ENCODE measurements at regions not wholly inside any gene's neighbourhood (a gene's known extent, or its start where the extent isn't known, plus 50 kb on each side); places are given as distances from the start of the nearest gene placed in this dataset.
A peak's percentile ranks its signal among the peaks of the same experiment; 100 is the strongest.
"Not testable (repeated sequence)": the region's sequence is repeated elsewhere in the genome, so short reads cannot be mapped to it uniquely, and the experiment has no call there.

DNA sequence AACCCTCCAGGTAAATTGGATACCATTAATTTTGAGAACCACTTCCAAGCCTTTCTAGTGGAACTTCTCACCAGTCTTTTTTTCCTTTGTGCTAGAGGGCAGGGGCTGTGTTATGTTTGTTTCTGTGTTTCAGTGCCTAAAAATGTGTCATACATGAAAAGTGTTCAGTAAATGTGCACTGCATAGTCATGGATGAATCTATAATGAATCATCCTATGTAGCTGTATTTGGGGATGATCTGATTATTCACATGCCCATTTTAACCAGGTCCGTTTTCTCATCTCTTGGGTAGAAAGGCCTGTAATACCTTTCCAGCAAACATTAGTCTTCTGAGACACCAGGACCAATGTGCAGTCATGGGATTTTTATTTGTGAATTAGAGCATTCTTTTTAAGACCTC, 583.0 kb upstream of the GOLIM4 start:
- no peak for TF ChIP-seq ZFX (IDR thresholded peaks at IDR 0.05)
- no peak overlapping the region for H3K27ac ChIP-seq

DNA sequence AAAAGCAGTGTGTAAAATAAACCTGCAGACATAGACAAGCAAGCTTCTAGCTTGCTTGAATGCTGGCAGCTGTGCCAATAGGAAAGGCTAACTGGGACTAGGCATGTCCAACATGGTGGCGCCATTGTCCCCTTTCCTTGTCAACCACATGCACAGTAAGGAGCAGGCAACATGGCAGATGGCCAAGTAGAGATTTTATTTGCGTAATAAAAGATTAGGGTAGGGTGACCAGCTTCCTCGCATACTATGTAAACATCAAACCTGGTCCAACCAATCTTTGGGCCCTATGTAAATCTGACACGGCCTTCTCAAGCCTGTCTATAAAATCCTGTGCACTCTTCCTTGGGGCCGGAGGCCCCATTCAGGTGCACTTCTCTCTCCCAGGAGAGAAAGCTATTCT, 575.4 kb upstream of the GOLIM4 start:
- TF ChIP-seq, protein P1, sequence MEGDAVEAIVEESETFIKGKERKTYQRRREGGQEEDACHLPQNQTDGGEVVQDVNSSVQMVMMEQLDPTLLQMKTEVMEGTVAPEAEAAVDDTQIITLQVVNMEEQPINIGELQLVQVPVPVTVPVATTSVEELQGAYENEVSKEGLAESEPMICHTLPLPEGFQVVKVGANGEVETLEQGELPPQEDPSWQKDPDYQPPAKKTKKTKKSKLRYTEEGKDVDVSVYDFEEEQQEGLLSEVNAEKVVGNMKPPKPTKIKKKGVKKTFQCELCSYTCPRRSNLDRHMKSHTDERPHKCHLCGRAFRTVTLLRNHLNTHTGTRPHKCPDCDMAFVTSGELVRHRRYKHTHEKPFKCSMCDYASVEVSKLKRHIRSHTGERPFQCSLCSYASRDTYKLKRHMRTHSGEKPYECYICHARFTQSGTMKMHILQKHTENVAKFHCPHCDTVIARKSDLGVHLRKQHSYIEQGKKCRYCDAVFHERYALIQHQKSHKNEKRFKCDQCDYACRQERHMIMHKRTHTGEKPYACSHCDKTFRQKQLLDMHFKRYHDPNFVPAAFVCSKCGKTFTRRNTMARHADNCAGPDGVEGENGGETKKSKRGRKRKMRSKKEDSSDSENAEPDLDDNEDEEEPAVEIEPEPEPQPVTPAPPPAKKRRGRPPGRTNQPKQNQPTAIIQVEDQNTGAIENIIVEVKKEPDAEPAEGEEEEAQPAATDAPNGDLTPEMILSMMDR (conservative IDR thresholded peaks at IDR 0.05) = peak; percentile 34
- no peak for TF ChIP-seq ZFX (IDR thresholded peaks at IDR 0.05)

DNA sequence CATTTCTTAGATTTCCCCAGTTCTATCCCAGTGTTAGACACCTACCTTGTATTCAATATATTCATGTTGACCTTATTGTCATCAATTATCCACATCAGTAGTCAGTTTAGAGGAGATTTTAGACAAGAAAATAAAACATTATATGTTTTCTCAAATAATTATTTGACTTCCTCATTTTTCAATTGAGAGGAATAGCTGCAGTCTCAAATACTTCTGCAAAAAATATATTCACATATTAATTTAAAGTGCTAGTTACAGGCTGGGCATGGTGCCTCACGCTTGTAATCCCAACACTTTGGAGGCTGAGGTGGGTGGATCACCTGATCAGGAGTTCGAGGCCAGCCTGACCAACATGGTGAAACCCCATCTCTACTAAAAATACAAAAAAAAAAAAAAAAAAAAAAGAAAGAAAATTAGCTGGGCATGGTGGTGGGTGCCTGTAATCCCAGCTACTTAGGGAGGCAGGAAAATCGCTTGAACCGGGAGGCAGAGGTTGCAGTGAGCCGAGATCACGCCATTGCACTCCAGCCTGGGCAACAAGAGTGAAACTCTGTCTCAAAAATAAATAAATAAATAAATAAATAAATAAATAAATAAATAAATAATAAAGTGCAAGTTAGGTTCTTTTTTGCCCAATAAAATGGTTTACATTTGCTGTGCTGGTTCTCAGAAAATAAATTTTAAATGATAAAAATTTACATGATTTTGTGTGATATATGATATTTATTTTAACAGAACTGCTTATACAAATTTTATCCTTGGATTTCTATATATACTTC, 565.3 kb upstream of the GOLIM4 start:
- H3K27ac ChIP-seq = not testable (repeated sequence)

More for the DNA sequence above, 575.4 kb upstream of the GOLIM4 start:
- H3K27ac ChIP-seq = no peak overlapping the region; the same call in 1 of the 2 replicates

DNA sequence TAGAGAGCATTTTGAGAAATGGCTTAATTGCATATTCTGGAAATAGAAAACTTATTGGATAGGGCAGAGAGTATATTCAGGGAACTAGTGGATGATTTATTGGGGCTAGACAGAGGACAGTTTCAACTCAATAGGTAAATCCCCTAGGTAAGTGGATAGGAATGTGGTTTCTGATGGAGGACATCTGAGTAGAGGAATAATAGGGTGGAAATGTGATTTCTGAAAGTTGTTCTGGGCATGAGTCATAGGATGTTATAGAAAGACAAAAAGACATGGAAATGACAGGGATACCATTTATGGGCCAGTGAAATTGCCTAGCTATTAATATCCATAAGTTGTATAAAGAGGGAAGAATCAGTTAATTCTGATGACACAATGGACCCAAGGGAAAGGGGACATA, 563.3 kb upstream of the GOLIM4 start:
- H3K27ac ChIP-seq = no peak overlapping the region
- TF ChIP-seq ZFX (IDR thresholded peaks at IDR 0.05) = no peak
- TF ChIP-seq, protein P1 (conservative IDR thresholded peaks at IDR 0.05) = no peak

DNA sequence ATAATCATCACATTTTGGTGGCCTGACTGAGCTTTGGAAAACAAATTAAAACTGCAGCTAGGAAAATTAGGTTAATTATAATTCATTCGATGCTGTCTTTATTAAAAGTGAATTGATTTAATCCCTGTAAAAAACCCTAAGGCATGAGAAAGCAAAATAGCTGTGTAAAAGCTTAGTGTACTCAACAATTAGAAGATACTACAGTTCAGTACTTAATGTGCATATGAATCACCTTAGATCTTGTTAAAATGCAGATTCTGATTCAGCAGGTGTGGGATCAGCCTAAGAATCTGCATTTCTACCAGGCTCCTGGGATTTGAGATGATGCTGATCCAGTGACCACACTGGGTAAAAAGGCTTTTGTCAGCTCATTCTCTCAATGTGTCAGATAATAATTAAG, 559.9 kb upstream of the GOLIM4 start:
- no peak for TF ChIP-seq ZFX (IDR thresholded peaks at IDR 0.05)
- TF ChIP-seq, protein P1 (conservative IDR thresholded peaks at IDR 0.05) = no peak
- no peak overlapping the region for H3K27ac ChIP-seq

DNA sequence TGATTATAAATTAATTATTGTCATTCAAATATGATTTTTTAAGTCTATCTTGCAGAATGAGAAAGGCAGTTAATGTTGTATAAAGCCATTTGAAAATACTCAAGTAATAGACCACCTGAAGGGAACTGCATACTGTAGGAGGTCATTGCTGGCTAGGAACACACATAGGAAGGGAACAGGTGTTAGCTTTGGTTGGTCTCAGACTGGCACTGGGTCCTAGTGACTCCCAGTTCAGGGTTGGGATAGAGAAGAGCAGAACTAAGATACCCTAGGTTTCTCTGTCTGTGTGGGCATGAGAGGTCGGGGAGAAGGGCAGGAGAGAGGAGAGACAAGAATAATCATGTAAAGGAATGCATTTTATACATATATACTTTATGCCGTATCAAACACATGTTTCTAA, 559.0 kb upstream of the GOLIM4 start:
- no peak overlapping the region for H3K27ac ChIP-seq
- TF ChIP-seq ZFX (IDR thresholded peaks at IDR 0.05) = no peak
- TF ChIP-seq, protein P1 (conservative IDR thresholded peaks at IDR 0.05) = no peak

DNA sequence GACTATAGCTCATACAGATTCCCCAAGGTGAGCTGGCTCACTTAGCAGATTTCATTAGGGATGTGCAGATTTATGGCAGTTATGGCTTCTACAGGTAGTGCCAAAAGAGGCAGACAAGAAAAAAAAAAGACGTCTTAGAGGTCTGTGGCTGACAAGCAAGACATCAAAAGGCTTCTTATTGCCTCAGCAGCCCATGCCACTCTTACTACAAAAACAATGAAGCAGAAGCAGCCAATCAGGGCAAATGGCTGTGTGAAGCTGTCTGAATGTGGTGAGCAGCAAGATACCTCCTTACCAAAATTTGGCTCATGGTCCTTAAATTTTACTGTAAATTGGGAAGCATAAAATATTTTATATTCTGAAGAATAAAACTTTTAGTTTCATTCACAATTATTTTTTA, 557.5 kb upstream of the GOLIM4 start:
- TF ChIP-seq, protein P1 (conservative IDR thresholded peaks at IDR 0.05) = no peak
- no peak for TF ChIP-seq ZFX (IDR thresholded peaks at IDR 0.05)
- no peak overlapping the region for H3K27ac ChIP-seq

DNA sequence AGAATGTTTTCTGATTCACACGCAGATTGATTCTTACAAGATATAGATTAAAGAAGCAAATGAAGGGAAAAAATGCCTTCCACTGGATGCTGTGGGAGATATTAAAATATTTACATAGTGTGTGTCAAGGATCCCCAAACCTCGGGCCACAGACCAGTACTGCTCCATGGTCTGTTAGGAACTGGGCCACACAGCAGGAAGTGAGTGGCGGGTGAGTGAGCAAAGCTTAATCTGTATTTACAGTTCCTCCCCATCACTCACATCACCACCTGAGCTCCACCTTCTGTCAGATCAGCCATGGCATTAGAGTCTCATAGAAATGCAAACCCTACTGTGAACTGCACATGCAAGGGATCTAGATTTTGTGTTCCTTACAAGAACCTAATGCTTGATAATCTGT, 552.6 kb upstream of the GOLIM4 start:
- no peak overlapping the region for H3K27ac ChIP-seq
- TF ChIP-seq ZFX (IDR thresholded peaks at IDR 0.05) = 0 out of 2 replicates have a peak, but pooled peaks have one; percentile 8
- TF ChIP-seq, protein P1 (conservative IDR thresholded peaks at IDR 0.05) = no peak
